PC-9 (cell line): ENCODE measurements at regions not wholly inside any gene's neighbourhood (a gene's known extent, or its start where the extent isn't known, plus 50 kb on each side); places are given as distances from the start of the nearest gene placed in this dataset.

Experiments
- BruUV-seq: library from RNA; stranded (reverse); fragments of 400-500 nt; replicated peaks from 2 replicates; lab custom pipeline; 2021; lab: Mats Ljungman, UMichigan
- CTCF ChIA-PET: fragments of 300-600 bp; sonication (Branson Sonifier 250); formaldehyde crosslinking; loops from one replicate; lab custom pipeline; 2022; ENCODE audit warnings: antibody characterized with exemption; lab: Charles Lee
- POLR2A ChIA-PET: fragments of 300-600 bp; sonication (Branson Sonifier 250); formaldehyde crosslinking; loops from one replicate; lab custom pipeline; 2022; ENCODE audit warnings: antibody characterized with exemption; ENCODE audit not compliant: unreplicated experiment; lab: Charles Lee
- DNase-seq, 2 experiments: peaks; one replicate each; pipeline versions ENCODE4 v3.0.0 to v3.0.0-alpha.2; 2015 to 2022; ENCODE audit warnings: mixed read lengths in 1 of 2
- H2AFZ ChIP-seq: fragments of 200-600 bp; sonication (generic); 2 replicates; pipeline ENCODE4 v1.8.1; 2017; ENCODE audit warnings: antibody characterized with exemption
- H3F3A ChIP-seq: fragments of 200-600 bp; sonication (generic); 2 replicates; pipeline ENCODE4 v1.8.1; 2017; ENCODE audit warnings: antibody characterized with exemption, mild to moderate bottlenecking, low read depth; ENCODE audit not compliant: insufficient read depth
- H3K27ac ChIP-seq: fragments of 200-600 bp; sonication (generic); 2 replicates; pipeline ENCODE4 v1.6.1; 2016; ENCODE audit warnings: mixed run types
- H3K27me3 ChIP-seq: fragments of 200-600 bp; sonication (generic); 2 replicates; pipeline ENCODE4 v1.6.1; 2016; ENCODE audit warnings: low read depth, mixed run types; ENCODE audit not compliant: insufficient read depth
- H3K36me3 ChIP-seq: fragments of 200-600 bp; sonication (generic); 2 replicates; pipeline ENCODE4 v1.6.1; 2016; ENCODE audit warnings: low read depth, mixed run types
- H3K4me1 ChIP-seq: fragments of 200-600 bp; sonication (generic); replicated peaks from 2 replicates; pipeline ENCODE4 v1.6.1; 2016; ENCODE audit warnings: mixed run types; ENCODE audit not compliant: insufficient read depth
- H3K4me2 ChIP-seq: fragments of 200-600 bp; sonication (generic); 2 replicates; pipeline ENCODE4 v1.6.1; 2017; ENCODE audit warnings: mixed run types
- H3K4me3 ChIP-seq: fragments of 200-600 bp; sonication (generic); 2 replicates; pipeline ENCODE4 v1.6.1; 2016; ENCODE audit warnings: mixed run types
- H3K79me2 ChIP-seq: fragments of 200-600 bp; sonication (generic); 2 replicates; pipeline ENCODE4 v1.6.1; 2017; ENCODE audit warnings: low read depth, mixed run types
- H3K9me2 ChIP-seq: fragments of 200-600 bp; sonication (generic); 2 replicates; pipeline ENCODE4 v1.8.1; 2017; ENCODE audit warnings: mild to moderate bottlenecking; ENCODE audit not compliant: insufficient read depth
- H3K9me3 ChIP-seq: fragments of 200-600 bp; sonication (generic); 2 replicates; pipeline ENCODE4 v1.8.1; 2016; ENCODE audit warnings: low read depth; ENCODE audit not compliant: insufficient read depth
- H4K20me1 ChIP-seq: fragments of 200-600 bp; sonication (generic); 2 replicates; pipeline ENCODE4 v1.8.1; 2017; ENCODE audit not compliant: insufficient read depth
- CTCF ChIP-seq: fragments of 200-600 bp; sonication (generic); conservative IDR thresholded peaks from 2 replicates; pipeline ENCODE4 v1.6.1; 2017; ENCODE audit warnings: mixed run types, antibody characterized with exemption, mild to moderate bottlenecking, moderate library complexity
- EZH2 ChIP-seq: fragments of 200-600 bp; sonication (generic); IDR thresholded peaks from 2 replicates; pipeline ENCODE4 v1.8.0; 2017; ENCODE audit warnings: antibody characterized with exemption, low read depth
- intact Hi-C: fragments of 100-400 bp; cut with micrococcal nuclease; formaldehyde crosslinking; loops from one replicate; pipeline ENCODE4 v1.10.0; 2022; ENCODE audit not compliant: unreplicated experiment

DNA sequence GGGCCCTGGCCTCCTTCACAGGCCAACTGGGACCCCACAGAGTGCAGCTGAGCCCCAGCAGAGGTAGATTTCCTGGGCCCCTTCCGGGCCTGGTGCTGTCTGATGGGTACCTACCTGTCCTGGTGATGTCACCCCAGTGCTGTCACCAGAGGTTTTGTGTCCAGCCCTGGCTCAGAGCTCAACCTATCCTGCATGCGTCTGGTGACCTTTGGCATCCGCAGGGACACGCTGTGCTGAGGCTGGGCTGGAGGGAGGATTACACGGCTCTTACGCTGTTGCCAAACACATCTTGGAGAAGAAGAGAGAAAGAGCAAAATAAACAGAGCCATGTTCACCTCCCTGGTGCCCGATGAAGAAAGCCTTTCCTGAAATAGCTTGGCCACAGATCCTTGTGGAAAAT is 70.6 kb upstream of the MED9 start:
- Histone ChIP-seq H3K4me3 (no peak overlapping the region), H3K9me2 (no peaks in the 10 kb centered on the region), H3K36me3 (no peaks in the 10 kb centered on the region), H3K27ac (no peak overlapping the region), H3K79me2 (no peaks in the 10 kb centered on the region), H3K4me2 (no peak overlapping the region), H3K27me3 (peaks cover 35% of the 10 kb centered on the region), H4K20me1 (no peaks in the 10 kb centered on the region), H3F3A (peaks cover 6% of the 10 kb centered on the region; the same call in 1 of the 2 replicates), H3K4me1 (peaks cover 11% of the 10 kb centered on the region; the same call in 1 of the 2 replicates), H3K9me3 (no peaks in the 10 kb centered on the region), H2AFZ (no peak overlapping the region)
- no peak for DNase-seq
- intact Hi-C loops, result no loop called here
- TF ChIP-seq EZH2 (no peak), CTCF (no peak)
- ChIA-PET CTCF (no interaction called here), POLR2A (no interaction called here)
- no TSS peak for BruUV-seq

DNA sequence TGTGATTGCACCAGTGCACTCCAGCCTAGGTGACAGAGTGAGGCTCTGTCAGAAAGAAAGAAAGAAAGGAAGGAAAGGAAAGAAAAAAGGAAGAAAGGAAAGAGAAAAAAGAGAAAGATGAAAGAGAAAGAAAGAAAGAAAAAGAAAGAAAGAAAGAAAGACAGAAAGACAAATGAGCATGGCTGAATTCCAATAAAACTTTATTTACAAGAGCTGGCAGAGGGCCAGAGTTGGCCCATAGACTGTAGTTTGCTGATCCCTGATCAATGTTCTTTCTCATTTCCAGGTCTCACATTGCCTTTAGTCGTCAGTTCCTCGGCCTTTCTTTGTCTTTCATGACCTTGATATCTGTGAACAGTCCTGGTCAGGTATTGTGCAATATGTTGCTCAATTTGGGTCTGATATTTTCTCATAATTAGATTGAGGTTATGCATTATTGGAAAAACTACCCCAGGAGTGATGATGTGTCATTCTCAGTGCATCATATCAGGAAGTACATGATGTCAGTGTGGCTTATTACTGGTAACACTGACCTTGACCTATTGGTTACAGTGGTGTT is 68.5 kb upstream of the MED9 start:
- Histone ChIP-seq H4K20me1 (no peaks in the 10 kb centered on the region), H2AFZ (no peak overlapping the region), H3K9me3 (no peaks in the 10 kb centered on the region), H3K36me3 (no peaks in the 10 kb centered on the region), H3K4me3 (no peak overlapping the region), H3F3A (peaks cover 20% of the 10 kb centered on the region; the same call in 1 of the 2 replicates), H3K9me2 (no peaks in the 10 kb centered on the region), H3K4me2 (no peak overlapping the region), H3K27ac (no peak overlapping the region), H3K79me2 (no peaks in the 10 kb centered on the region), H3K4me1 (peaks cover 17% of the 10 kb centered on the region; the same call in 1 of the 2 replicates), H3K27me3 (peaks cover 22% of the 10 kb centered on the region; the same call in 1 of the 2 replicates)
- TF ChIP-seq EZH2 (no peak), CTCF (no peak)
- no TSS peak for BruUV-seq
- POLR2A ChIA-PET, result no interaction called here
- CTCF ChIA-PET, result no interaction called here
- intact Hi-C loops, result no loop called here
- peak in 1 of 2 experiments; percentile 65 for DNase-seq

DNA sequence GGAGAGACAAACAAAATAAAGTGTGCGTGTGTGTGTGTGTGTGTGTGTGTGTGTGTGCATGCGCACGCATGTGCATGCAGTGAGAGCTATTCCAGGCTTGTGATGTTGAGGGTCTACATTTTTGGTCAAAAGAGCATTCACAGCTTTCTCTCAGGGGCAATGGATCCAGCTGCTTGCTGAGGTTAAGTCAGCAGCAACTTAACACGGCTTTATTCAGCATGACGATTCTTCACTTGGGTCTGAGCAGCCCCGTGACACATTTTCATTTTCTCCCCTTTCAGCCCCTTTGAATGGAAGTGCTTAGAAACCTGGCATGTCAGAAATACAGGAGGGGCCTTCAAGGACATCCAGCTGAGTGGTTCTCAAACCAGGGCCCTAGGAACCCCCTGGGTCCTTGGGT is 66.4 kb upstream of the MED9 start:
- H3K27me3 ChIP-seq, result peaks cover 3% of the 10 kb centered on the region; the same call in 1 of the 2 replicates
- no peaks in the 10 kb centered on the region for H3K9me3 ChIP-seq
- no peaks in the 10 kb centered on the region for H4K20me1 ChIP-seq
- ChIA-PET POLR2A (interaction anchor here (0.6 kb wide), 1 partner anchor 285 kb away, joined by 4 read pairs; no protein-coding TSS in a partner anchor), CTCF (no interaction called here)
- intact Hi-C loops, result no loop called here
- TF ChIP-seq EZH2, result no peak
- TF ChIP-seq CTCF, result no peak
- BruUV-seq, result no TSS peak
- H3K36me3 ChIP-seq, result no peaks in the 10 kb centered on the region
- no peak overlapping the region for H3K4me3 ChIP-seq
- no peak overlapping the region for H3K4me2 ChIP-seq
- no peaks in the 10 kb centered on the region for H3K9me2 ChIP-seq
- no peaks in the 10 kb centered on the region for H3K79me2 ChIP-seq
- no peak overlapping the region for H3K27ac ChIP-seq
- peak in 1 of 2 experiments; percentile 22 for DNase-seq
- no peak overlapping the region for H2AFZ ChIP-seq
- peaks cover 22% of the 10 kb centered on the region; the same call in 1 of the 2 replicates for H3F3A ChIP-seq
- H3K4me1 ChIP-seq, result peaks cover 17% of the 10 kb centered on the region; the same call in 1 of the 2 replicates
